ENCODE measurements at regions not wholly inside any gene's neighbourhood (a gene's known extent, or its start where the extent isn't known, plus 50 kb on each side); places are given as distances from the start of the nearest gene placed in this dataset.

DNA sequence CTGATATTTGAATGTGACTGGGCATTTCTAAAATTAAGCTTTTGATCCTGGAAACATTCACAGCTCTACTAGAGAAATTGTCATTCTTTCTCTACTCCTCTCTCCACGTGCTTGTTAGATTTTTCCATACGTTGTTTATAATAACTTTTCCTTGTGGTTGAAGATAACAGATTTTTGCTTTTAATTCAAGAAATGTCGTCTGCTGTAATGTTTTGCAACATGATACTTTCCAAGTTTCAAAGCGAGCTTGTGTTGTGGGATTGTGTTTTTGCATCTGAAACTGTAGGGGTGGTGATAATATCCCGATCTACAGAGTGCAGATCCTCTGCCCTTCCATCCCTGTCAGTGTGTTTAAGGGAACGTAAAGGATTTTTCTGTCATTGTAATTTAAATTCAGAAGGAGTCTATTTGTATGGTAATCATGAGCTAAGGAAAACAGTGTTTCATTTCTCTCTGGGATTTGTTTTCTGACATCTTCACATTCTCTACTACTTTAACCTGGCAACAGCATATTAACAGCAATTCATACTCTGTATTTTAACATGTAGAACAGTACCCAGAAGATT lies 321.4 kb downstream of the FAT3 start:
- TF ChIP-seq TCF12 (IDR thresholded peaks at IDR 0.05; ENCODE audit: low read depth) (no peak), YY1 (IDR thresholded peaks at IDR 0.05; ENCODE audit: low read depth) (no peak), RAD21 (IDR thresholded peaks at IDR 0.05; ENCODE audit: low read depth) (no peak), TEAD4 (IDR thresholded peaks at IDR 0.05) (no peak), CREB1 (IDR thresholded peaks at IDR 0.05; ENCODE audit: low read depth) (no peak), CEBPB (IDR thresholded peaks at IDR 0.05) (no peak), NFIC (IDR thresholded peaks at IDR 0.05) (no peak), FOXM1 (IDR thresholded peaks at IDR 0.05; ENCODE audit: borderline replicate concordance, low read depth) (no peak), ZBTB7A (IDR thresholded peaks at IDR 0.05; ENCODE audit: low read depth) (no peak), EGR1 (IDR thresholded peaks at IDR 0.05) (no peak), EP300 (IDR thresholded peaks at IDR 0.05; ENCODE audit: borderline replicate concordance) (no peak), TAF1 (IDR thresholded peaks at IDR 0.05; ENCODE audit: low read depth) (no peak)
- TF ChIP-seq, protein P1, sequence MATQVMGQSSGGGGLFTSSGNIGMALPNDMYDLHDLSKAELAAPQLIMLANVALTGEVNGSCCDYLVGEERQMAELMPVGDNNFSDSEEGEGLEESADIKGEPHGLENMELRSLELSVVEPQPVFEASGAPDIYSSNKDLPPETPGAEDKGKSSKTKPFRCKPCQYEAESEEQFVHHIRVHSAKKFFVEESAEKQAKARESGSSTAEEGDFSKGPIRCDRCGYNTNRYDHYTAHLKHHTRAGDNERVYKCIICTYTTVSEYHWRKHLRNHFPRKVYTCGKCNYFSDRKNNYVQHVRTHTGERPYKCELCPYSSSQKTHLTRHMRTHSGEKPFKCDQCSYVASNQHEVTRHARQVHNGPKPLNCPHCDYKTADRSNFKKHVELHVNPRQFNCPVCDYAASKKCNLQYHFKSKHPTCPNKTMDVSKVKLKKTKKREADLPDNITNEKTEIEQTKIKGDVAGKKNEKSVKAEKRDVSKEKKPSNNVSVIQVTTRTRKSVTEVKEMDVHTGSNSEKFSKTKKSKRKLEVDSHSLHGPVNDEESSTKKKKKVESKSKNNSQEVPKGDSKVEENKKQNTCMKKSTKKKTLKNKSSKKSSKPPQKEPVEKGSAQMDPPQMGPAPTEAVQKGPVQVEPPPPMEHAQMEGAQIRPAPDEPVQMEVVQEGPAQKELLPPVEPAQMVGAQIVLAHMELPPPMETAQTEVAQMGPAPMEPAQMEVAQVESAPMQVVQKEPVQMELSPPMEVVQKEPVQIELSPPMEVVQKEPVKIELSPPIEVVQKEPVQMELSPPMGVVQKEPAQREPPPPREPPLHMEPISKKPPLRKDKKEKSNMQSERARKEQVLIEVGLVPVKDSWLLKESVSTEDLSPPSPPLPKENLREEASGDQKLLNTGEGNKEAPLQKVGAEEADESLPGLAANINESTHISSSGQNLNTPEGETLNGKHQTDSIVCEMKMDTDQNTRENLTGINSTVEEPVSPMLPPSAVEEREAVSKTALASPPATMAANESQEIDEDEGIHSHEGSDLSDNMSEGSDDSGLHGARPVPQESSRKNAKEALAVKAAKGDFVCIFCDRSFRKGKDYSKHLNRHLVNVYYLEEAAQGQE (IDR thresholded peaks at IDR 0.05; ENCODE audit: low read depth), result no peak
- TF ChIP-seq, protein P2, sequence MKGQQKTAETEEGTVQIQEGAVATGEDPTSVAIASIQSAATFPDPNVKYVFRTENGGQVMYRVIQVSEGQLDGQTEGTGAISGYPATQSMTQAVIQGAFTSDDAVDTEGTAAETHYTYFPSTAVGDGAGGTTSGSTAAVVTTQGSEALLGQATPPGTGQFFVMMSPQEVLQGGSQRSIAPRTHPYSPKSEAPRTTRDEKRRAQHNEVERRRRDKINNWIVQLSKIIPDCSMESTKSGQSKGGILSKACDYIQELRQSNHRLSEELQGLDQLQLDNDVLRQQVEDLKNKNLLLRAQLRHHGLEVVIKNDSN (IDR thresholded peaks at IDR 0.05), result no peak
- TF ChIP-seq, protein P3, sequence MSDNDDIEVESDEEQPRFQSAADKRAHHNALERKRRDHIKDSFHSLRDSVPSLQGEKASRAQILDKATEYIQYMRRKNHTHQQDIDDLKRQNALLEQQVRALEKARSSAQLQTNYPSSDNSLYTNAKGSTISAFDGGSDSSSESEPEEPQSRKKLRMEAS (IDR thresholded peaks at IDR 0.05), result no peak

DNA sequence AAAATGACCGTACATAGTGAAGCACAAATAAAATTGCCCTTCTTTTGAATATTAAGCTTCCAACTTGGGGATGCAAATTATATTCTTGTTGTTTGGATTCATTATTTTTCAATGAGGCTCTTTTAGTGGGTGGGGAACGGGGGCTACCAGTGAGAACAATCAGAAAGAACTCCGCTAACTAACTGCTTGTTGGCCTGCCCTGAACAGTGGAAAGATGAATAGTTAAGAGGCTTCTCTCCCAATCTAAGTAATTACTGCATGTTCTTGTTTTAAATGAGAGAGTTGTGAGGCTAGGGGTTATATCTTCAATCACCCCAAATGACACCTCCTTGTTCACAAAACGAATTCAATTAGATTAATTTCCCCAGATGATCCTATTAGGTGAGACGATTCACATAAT lies 322.0 kb downstream of the FAT3 start:
- TF ChIP-seq YY1 (IDR thresholded peaks at IDR 0.05; ENCODE audit: low read depth) (no peak), TAF1 (IDR thresholded peaks at IDR 0.05; ENCODE audit: low read depth) (no peak), EGR1 (IDR thresholded peaks at IDR 0.05) (no peak), EP300 (IDR thresholded peaks at IDR 0.05; ENCODE audit: borderline replicate concordance) (no peak), NFIC (IDR thresholded peaks at IDR 0.05) (no peak), ZBTB7A (IDR thresholded peaks at IDR 0.05; ENCODE audit: low read depth) (no peak), RAD21 (IDR thresholded peaks at IDR 0.05; ENCODE audit: low read depth) (no peak), CEBPB (IDR thresholded peaks at IDR 0.05) (no peak), TCF12 (IDR thresholded peaks at IDR 0.05; ENCODE audit: low read depth) (no peak), FOXM1 (IDR thresholded peaks at IDR 0.05; ENCODE audit: borderline replicate concordance, low read depth) (no peak), TEAD4 (IDR thresholded peaks at IDR 0.05) (no peak), CREB1 (IDR thresholded peaks at IDR 0.05; ENCODE audit: low read depth) (no peak)
- TF ChIP-seq, protein P3 (IDR thresholded peaks at IDR 0.05), result no peak
- TF ChIP-seq, protein P2 (IDR thresholded peaks at IDR 0.05), result no peak
- TF ChIP-seq, protein P1 (IDR thresholded peaks at IDR 0.05; ENCODE audit: low read depth), result no peak

DNA sequence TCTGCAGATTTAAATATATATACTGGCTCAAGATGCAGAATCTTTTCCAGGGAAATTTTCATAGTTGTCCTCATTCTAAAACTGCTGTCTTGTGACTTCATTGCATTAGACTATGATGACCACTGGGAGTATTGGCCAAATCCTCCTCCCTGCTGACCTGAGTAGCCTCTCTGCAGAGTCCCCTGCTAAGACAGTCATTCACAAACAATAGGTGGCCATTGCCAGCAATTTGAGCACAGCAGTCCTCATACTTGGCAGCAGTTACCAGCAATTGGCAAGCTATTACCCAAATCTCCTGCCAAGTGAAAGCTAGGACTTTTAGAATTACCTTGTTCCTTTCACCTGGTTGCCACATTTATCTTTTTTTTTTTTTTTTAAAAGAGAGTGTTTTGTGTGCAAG lies 325.8 kb downstream of the FAT3 start:
- TF ChIP-seq CEBPB (IDR thresholded peaks at IDR 0.05), result no peak
- no peak for TF ChIP-seq EP300 (IDR thresholded peaks at IDR 0.05; ENCODE audit: borderline replicate concordance)
- TF ChIP-seq RAD21 (IDR thresholded peaks at IDR 0.05; ENCODE audit: low read depth), result no peak
- no peak for TF ChIP-seq FOXM1 (IDR thresholded peaks at IDR 0.05; ENCODE audit: borderline replicate concordance, low read depth)
- TF ChIP-seq TEAD4 (IDR thresholded peaks at IDR 0.05), result no peak
- no peak for TF ChIP-seq TAF1 (IDR thresholded peaks at IDR 0.05; ENCODE audit: low read depth)
- TF ChIP-seq ZBTB7A (IDR thresholded peaks at IDR 0.05; ENCODE audit: low read depth), result no peak
- TF ChIP-seq, protein P3 (IDR thresholded peaks at IDR 0.05), result no peak
- TF ChIP-seq, protein P2 (IDR thresholded peaks at IDR 0.05), result no peak
- no peak for TF ChIP-seq CREB1 (IDR thresholded peaks at IDR 0.05; ENCODE audit: low read depth)
- TF ChIP-seq NFIC (IDR thresholded peaks at IDR 0.05), result no peak
- TF ChIP-seq EGR1 (IDR thresholded peaks at IDR 0.05), result no peak
- TF ChIP-seq TCF12 (IDR thresholded peaks at IDR 0.05; ENCODE audit: low read depth), result no peak

DNA sequence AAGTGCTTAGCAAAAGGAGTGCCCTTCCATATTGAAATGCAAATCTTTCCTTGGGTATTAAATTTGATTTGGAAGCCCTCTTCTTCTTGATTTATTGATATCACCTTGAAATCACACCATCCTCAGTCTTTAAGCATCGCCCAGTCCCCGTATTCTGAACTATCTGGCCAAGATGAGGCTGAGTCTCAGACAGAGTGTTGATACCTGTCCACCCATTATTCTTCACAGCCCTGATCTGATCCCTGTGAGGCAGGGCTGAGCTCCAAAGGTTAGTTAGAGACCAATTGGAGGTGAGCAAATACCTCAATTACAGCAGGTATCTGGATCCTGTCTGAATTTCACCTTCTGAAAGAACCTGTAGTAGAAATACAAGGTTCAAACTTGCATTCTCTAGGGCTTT lies 326.3 kb downstream of the FAT3 start:
- TF ChIP-seq, protein P1 (IDR thresholded peaks at IDR 0.05; ENCODE audit: low read depth), result no peak
- TF ChIP-seq RAD21 (IDR thresholded peaks at IDR 0.05; ENCODE audit: low read depth) (no peak), TCF12 (IDR thresholded peaks at IDR 0.05; ENCODE audit: low read depth) (no peak), ZBTB7A (IDR thresholded peaks at IDR 0.05; ENCODE audit: low read depth) (no peak), EP300 (IDR thresholded peaks at IDR 0.05; ENCODE audit: borderline replicate concordance) (no peak), CREB1 (IDR thresholded peaks at IDR 0.05; ENCODE audit: low read depth) (no peak), YY1 (IDR thresholded peaks at IDR 0.05; ENCODE audit: low read depth) (no peak), FOXM1 (IDR thresholded peaks at IDR 0.05; ENCODE audit: borderline replicate concordance, low read depth) (no peak), CEBPB (IDR thresholded peaks at IDR 0.05) (no peak)
- TF ChIP-seq, protein P2 (IDR thresholded peaks at IDR 0.05), result no peak
